ENCODE measurements at regions not wholly inside any gene's neighbourhood (a gene's known extent, or its start where the extent isn't known, plus 50 kb on each side); places are given as distances from the start of the nearest gene placed in this dataset.
"Not testable (repeated sequence)": the region's sequence is repeated elsewhere in the genome, so short reads cannot be mapped to it uniquely, and the experiment has no call there.

DNA sequence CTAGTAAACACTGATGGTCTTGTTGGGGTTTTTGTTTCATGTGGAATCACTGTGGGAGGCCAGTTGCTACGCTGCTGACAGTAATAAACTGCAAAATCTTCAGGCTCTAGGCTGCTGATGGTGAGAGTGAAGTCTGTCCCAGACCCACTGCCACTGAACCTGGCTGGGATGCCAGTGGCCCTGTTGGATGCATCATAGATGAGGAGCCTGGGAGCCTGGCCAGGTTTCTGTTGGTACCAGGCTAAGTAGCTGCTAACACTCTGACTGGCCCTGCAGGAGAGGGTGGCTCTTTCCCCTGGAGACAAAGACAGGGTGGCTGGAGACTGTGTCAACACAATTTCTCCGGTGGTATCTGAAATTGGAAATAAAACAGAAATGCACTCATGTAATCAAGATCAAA lies 335.6 kb downstream of the RPIA start:
- H3K27ac Mint-ChIP-seq; DNase-seq; H3K27me3 ChIP-seq (ENCODE audit: control insufficient read depth, insufficient read depth, low read length, poor library complexity, severe bottlenecking); H3K36me3 Mint-ChIP-seq (ENCODE audit: low read depth); H3K36me3 ChIP-seq (ENCODE audit: control insufficient read depth, insufficient read depth, low read length); H3K9me3 ChIP-seq (ENCODE audit: control insufficient read depth, low read length); H3K4me3 Mint-ChIP-seq; H3K27me3 Mint-ChIP-seq (ENCODE audit: insufficient read depth); H3K27ac ChIP-seq (ENCODE audit: low read depth, low read length); H3K4me3 ChIP-seq (ENCODE audit: low read length); H3K9ac ChIP-seq (ENCODE audit: extremely low read depth, low read length, poor library complexity, severe bottlenecking); H3K4me1 Mint-ChIP-seq; H3K4me1 ChIP-seq (ENCODE audit: control insufficient read depth, insufficient read depth, low read length): not testable (repeated sequence)
- 92% methylated on average over 2 of the region's 2 CpGs; no CpG with 5 or more reads in 1 of the 2 experiments for WGBS, 2 experiments (ENCODE audit: insufficient coverage in 1 of 2, insufficient read length in 1 of 2)
- H3K9me3 Mint-ChIP-seq, result peaks cover 33% of the 10 kb centered on the region

DNA sequence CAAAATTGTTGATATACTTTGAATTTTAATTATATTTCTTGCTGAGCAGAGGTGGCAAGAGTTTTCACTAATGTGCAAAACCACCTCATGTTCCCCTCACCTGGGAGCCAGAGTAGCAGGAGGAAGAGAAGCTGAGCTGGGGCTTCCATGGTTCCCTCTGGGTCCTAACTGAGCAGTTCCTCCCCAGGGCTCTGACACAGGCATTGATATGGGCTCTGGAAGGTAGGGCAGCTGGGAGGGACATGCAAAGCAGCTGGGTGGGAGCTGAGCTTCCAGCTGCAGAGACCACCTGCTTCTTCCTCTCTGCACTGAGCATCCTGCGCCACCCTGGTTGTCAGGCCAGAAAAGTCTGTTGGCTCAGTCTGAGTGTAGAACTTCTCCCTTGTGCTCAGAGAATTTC lies 336.1 kb downstream of the RPIA start:
- H3K27ac ChIP-seq (ENCODE audit: low read depth, low read length); H3K27me3 ChIP-seq (ENCODE audit: control insufficient read depth, insufficient read depth, low read length, poor library complexity, severe bottlenecking); H3K9ac ChIP-seq (ENCODE audit: extremely low read depth, low read length, poor library complexity, severe bottlenecking); H3K4me1 ChIP-seq (ENCODE audit: control insufficient read depth, insufficient read depth, low read length); H3K4me1 Mint-ChIP-seq; H3K9me3 ChIP-seq (ENCODE audit: control insufficient read depth, low read length); DNase-seq; H3K36me3 ChIP-seq (ENCODE audit: control insufficient read depth, insufficient read depth, low read length); H3K36me3 Mint-ChIP-seq (ENCODE audit: low read depth); H3K27me3 Mint-ChIP-seq (ENCODE audit: insufficient read depth); H3K4me3 Mint-ChIP-seq; H3K4me3 ChIP-seq (ENCODE audit: low read length); H3K27ac Mint-ChIP-seq: not testable (repeated sequence)
- WGBS, 2 experiments (ENCODE audit: insufficient coverage in 1 of 2, insufficient read length in 1 of 2), result 89 to 100% methylated on average over 1 of the region's 1 CpG
- H3K9me3 Mint-ChIP-seq, result peaks cover 33% of the 10 kb centered on the region

DNA sequence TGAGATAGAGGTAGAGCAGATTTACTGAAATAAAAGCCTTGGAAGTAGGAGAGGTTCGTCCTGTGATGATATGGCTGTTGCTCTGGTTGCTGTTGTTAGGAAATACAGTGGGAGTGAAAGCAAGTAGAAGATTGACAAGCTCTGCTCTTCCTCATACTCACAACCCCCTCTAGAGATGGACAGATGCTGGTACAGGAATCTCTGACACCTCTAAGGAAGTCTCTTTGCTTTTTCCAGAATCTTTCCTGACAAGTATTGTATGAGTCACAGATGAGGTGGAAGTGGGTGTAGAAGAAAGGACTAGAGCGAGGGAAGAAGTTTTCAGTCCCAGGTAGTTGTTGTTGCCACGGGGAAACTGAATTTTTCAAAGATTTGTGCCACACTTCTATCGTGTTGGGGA lies 337.8 kb downstream of the RPIA start:
- not testable (repeated sequence) for H3K4me1 ChIP-seq (ENCODE audit: control insufficient read depth, insufficient read depth, low read length); H3K4me3 ChIP-seq (ENCODE audit: low read length); H3K27ac Mint-ChIP-seq; H3K36me3 ChIP-seq (ENCODE audit: control insufficient read depth, insufficient read depth, low read length); H3K4me3 Mint-ChIP-seq; H3K36me3 Mint-ChIP-seq (ENCODE audit: low read depth); H3K9me3 ChIP-seq (ENCODE audit: control insufficient read depth, low read length); H3K27me3 Mint-ChIP-seq (ENCODE audit: insufficient read depth); H3K27me3 ChIP-seq (ENCODE audit: control insufficient read depth, insufficient read depth, low read length, poor library complexity, severe bottlenecking); H3K9ac ChIP-seq (ENCODE audit: extremely low read depth, low read length, poor library complexity, severe bottlenecking); H3K4me1 Mint-ChIP-seq; DNase-seq; H3K27ac ChIP-seq (ENCODE audit: low read depth, low read length)
- WGBS, 2 experiments (ENCODE audit: insufficient coverage in 1 of 2, insufficient read length in 1 of 2), result 73% methylated on average over 2 of the region's 4 CpGs; no CpG with 5 or more reads in 1 of the 2 experiments
- peaks cover 22% of the 10 kb centered on the region for H3K9me3 Mint-ChIP-seq

DNA sequence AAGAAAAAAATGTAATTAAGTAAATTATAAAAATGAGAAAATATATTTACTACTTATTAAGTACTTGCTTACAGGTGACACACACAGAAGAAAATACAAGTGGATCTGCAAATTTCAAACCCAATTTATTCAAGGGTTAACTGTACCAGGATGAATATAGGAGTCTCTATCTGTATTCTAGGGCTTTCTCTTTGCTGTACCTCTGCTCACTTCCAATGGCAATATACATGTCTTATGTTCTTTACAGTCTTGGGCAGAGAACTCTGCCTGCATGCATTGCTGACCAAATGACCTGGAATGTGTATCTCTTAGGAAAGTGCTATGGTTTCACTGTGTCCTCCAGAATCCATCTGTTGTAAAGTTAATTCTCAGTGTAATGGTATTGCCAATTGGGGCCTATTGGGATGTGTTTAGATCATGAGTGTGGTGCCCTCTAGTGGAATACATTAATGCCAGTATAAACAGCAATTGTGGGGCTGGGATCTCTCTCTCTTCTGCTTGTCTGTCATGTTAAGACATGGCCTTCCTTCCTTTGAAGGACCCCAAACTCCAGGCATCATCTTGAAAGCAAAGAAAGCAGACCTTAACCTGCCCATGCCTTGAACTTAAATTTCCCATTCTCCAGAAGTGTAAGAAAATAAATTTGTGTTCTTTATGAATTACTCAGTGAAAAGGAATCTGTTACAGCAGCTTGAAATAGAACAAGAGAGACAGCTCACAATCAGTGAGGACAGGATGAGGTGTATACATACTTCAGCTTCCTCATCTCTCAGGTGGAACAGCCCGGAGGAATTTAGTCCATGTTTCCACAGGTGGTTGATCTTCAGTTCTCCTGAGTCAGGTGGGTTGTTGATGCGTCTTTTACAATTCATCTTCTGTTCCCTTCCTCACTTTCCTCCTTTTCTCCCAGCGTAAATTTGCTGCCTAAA lies 356.9 kb downstream of the RPIA start:
- H3K9me3 ChIP-seq (ENCODE audit: control insufficient read depth, low read length); H3K4me1 Mint-ChIP-seq; H3K27ac Mint-ChIP-seq; H3K36me3 ChIP-seq (ENCODE audit: control insufficient read depth, insufficient read depth, low read length); H3K4me3 Mint-ChIP-seq; H3K36me3 Mint-ChIP-seq (ENCODE audit: low read depth); H3K4me3 ChIP-seq (ENCODE audit: low read length); H3K27ac ChIP-seq (ENCODE audit: low read depth, low read length); H3K27me3 ChIP-seq (ENCODE audit: control insufficient read depth, insufficient read depth, low read length, poor library complexity, severe bottlenecking); H3K4me1 ChIP-seq (ENCODE audit: control insufficient read depth, insufficient read depth, low read length); H3K9ac ChIP-seq (ENCODE audit: extremely low read depth, low read length, poor library complexity, severe bottlenecking); H3K27me3 Mint-ChIP-seq (ENCODE audit: insufficient read depth): not testable (repeated sequence)
- TF ChIP-seq, protein P1, sequence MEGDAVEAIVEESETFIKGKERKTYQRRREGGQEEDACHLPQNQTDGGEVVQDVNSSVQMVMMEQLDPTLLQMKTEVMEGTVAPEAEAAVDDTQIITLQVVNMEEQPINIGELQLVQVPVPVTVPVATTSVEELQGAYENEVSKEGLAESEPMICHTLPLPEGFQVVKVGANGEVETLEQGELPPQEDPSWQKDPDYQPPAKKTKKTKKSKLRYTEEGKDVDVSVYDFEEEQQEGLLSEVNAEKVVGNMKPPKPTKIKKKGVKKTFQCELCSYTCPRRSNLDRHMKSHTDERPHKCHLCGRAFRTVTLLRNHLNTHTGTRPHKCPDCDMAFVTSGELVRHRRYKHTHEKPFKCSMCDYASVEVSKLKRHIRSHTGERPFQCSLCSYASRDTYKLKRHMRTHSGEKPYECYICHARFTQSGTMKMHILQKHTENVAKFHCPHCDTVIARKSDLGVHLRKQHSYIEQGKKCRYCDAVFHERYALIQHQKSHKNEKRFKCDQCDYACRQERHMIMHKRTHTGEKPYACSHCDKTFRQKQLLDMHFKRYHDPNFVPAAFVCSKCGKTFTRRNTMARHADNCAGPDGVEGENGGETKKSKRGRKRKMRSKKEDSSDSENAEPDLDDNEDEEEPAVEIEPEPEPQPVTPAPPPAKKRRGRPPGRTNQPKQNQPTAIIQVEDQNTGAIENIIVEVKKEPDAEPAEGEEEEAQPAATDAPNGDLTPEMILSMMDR (conservative IDR thresholded peaks at IDR 0.05), result peak; percentile 81
- DNase-seq, result peak; percentile 47
- H3K9me3 Mint-ChIP-seq, result peaks cover 15% of the 10 kb centered on the region
- 60% methylated on average over 1 of the region's 3 CpGs; no CpG with 5 or more reads in 1 of the 2 experiments for WGBS, 2 experiments (ENCODE audit: insufficient coverage in 1 of 2, insufficient read length in 1 of 2)

DNA sequence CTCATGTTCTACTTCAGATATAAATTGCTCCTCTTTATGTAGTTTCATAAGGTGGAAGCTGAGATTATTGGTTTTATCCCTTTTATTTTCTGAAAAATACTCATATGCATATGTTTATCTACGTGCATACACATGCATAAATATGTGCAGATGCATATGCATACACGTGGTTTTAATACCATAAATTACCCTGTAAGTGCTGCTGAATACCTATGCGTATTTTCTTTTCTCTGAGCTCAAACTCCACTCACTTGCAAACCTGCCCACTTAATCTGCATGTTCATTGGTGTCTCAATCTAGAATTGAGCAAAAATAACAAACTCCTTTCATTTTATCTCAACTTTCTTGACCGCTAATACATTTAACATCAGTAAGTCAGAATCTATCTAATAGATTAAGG lies 367.1 kb downstream of the RPIA start:
- H3K9me3 Mint-ChIP-seq; DNase-seq; H3K4me1 Mint-ChIP-seq; H3K4me3 ChIP-seq (ENCODE audit: low read length); H3K36me3 ChIP-seq (ENCODE audit: control insufficient read depth, insufficient read depth, low read length); H3K27me3 ChIP-seq (ENCODE audit: control insufficient read depth, insufficient read depth, low read length, poor library complexity, severe bottlenecking); H3K9me3 ChIP-seq (ENCODE audit: control insufficient read depth, low read length); H3K27me3 Mint-ChIP-seq (ENCODE audit: insufficient read depth); H3K9ac ChIP-seq (ENCODE audit: extremely low read depth, low read length, poor library complexity, severe bottlenecking); H3K36me3 Mint-ChIP-seq (ENCODE audit: low read depth); H3K4me3 Mint-ChIP-seq; H3K27ac ChIP-seq (ENCODE audit: low read depth, low read length); H3K27ac Mint-ChIP-seq; H3K4me1 ChIP-seq (ENCODE audit: control insufficient read depth, insufficient read depth, low read length): not testable (repeated sequence)
- 83 to 89% methylated on average over 1 to 3 of the region's 4 CpGs for WGBS, 2 experiments (ENCODE audit: insufficient coverage in 1 of 2, insufficient read length in 1 of 2)

DNA sequence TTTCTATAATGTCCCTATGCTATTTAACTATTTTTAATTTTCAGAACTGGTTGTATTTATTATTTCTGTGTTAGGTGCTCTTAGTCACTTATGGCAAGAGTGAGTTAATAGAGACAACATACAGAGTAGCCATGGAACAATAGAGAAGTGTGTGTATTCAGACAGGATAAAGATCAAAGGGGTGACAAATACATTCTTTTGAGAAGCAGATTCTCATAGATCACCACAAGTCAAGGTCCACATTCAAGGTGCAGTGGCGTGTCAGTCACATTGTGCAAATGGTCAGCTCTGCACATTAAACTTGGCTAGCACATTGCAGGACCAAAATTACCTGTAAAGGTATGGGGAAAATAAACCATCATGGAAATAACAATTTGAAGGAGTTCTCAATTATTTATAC lies 369.7 kb downstream of the RPIA start:
- not testable (repeated sequence) for H3K9me3 Mint-ChIP-seq; H3K9me3 ChIP-seq (ENCODE audit: control insufficient read depth, low read length); H3K4me1 Mint-ChIP-seq; H3K4me3 Mint-ChIP-seq; DNase-seq; H3K4me1 ChIP-seq (ENCODE audit: control insufficient read depth, insufficient read depth, low read length); H3K27me3 Mint-ChIP-seq (ENCODE audit: insufficient read depth); H3K27ac ChIP-seq (ENCODE audit: low read depth, low read length); H3K36me3 Mint-ChIP-seq (ENCODE audit: low read depth); H3K36me3 ChIP-seq (ENCODE audit: control insufficient read depth, insufficient read depth, low read length); H3K9ac ChIP-seq (ENCODE audit: extremely low read depth, low read length, poor library complexity, severe bottlenecking); H3K27me3 ChIP-seq (ENCODE audit: control insufficient read depth, insufficient read depth, low read length, poor library complexity, severe bottlenecking); H3K27ac Mint-ChIP-seq; H3K4me3 ChIP-seq (ENCODE audit: low read length)
- 75% methylated on average over 1 of the region's 1 CpG; no CpG with 5 or more reads in 1 of the 2 experiments for WGBS, 2 experiments (ENCODE audit: insufficient coverage in 1 of 2, insufficient read length in 1 of 2)
